ENCODE measurements at regions not wholly inside any gene's neighbourhood (a gene's known extent, or its start where the extent isn't known, plus 50 kb on each side); places are given as distances from the start of the nearest gene placed in this dataset.

GRCh38 chr4:16315456-16315855 is 89.2 kb upstream of the TAPT1 start:
- Histone ChIP-seq H3K36me3 (ENCODE audit: control insufficient read depth, insufficient read depth, low read length) (no peaks in the 10 kb centered on the region), H3K27ac (ENCODE audit: low read length) (no peak overlapping the region), H3K4me3 (ENCODE audit: low read length) (no peak overlapping the region), H3K4me1 (ENCODE audit: control insufficient read depth, insufficient read depth, low read length) (no peaks in the 10 kb centered on the region), H3K9me3 (ENCODE audit: control insufficient read depth, insufficient read depth, low read length) (no peaks in the 10 kb centered on the region), H3K27me3 (ENCODE audit: control insufficient read depth, insufficient read depth, low read length) (no peaks in the 10 kb centered on the region)
- ATAC-seq = no peak
- TF ChIP-seq CTCF (IDR thresholded peaks at IDR 0.05) = no peak
- no peaks in the 10 kb centered on the region for H3K36me3 Mint-ChIP-seq
- no peaks in the 10 kb centered on the region for H3K4me1 Mint-ChIP-seq
- peaks cover 3 to 7% of the 10 kb centered on the region in 2 donors for H3K27me3 Mint-ChIP-seq (ENCODE audit: low read depth in 2 of 2)
- no peak for DNase-seq
- no peak overlapping the region for H3K27ac Mint-ChIP-seq
- 94% methylated on average over 8 of the region's 8 CpGs for WGBS (ENCODE audit: insufficient coverage)
- intact Hi-C loops (cut with micrococcal nuclease) = no loop called here
- H3K4me3 Mint-ChIP-seq = no peak overlapping the region
- H3K9me3 Mint-ChIP-seq = no peaks in the 10 kb centered on the region

- Mint-ChIP-seq H3K36me3 (no peaks in the 10 kb centered on the region), H3K27me3 (ENCODE audit: low read depth in 2 of 2) (peaks cover 9 to 13% of the 10 kb centered on the region in 2 donors), H3K27ac (no peak overlapping the region), H3K4me3 (no peak overlapping the region), H3K4me1 (no peaks in the 10 kb centered on the region), H3K9me3 (no peaks in the 10 kb centered on the region)
- Histone ChIP-seq H3K36me3 (ENCODE audit: control insufficient read depth, insufficient read depth, low read length) (no peaks in the 10 kb centered on the region), H3K9me3 (ENCODE audit: control insufficient read depth, insufficient read depth, low read length) (no peaks in the 10 kb centered on the region), H3K27me3 (ENCODE audit: control insufficient read depth, insufficient read depth, low read length) (no peaks in the 10 kb centered on the region), H3K4me1 (ENCODE audit: control insufficient read depth, insufficient read depth, low read length) (no peaks in the 10 kb centered on the region), H3K4me3 (ENCODE audit: low read length) (no peak overlapping the region), H3K27ac (ENCODE audit: low read length) (no peak overlapping the region)
- ATAC-seq = no peak
- TF ChIP-seq CTCF (IDR thresholded peaks at IDR 0.05) = no peak
- 87% methylated on average over 2 of the region's 3 CpGs for WGBS (ENCODE audit: insufficient coverage)
- DNase-seq = no peak
- intact Hi-C loops (cut with micrococcal nuclease) = no loop called here
Observed at GRCh38 chr4:16310606-16311005, 84.3 kb upstream of the TAPT1 start.

- no peaks in the 10 kb centered on the region for H3K4me1 Mint-ChIP-seq
- H3K36me3 Mint-ChIP-seq = no peaks in the 10 kb centered on the region
- Histone ChIP-seq H3K27me3 (ENCODE audit: control insufficient read depth, insufficient read depth, low read length) (peaks cover 2% of the 10 kb centered on the region), H3K4me3 (ENCODE audit: low read length) (no peak overlapping the region), H3K36me3 (ENCODE audit: control insufficient read depth, insufficient read depth, low read length) (no peaks in the 10 kb centered on the region), H3K9me3 (ENCODE audit: control insufficient read depth, insufficient read depth, low read length) (no peaks in the 10 kb centered on the region), H3K4me1 (ENCODE audit: control insufficient read depth, insufficient read depth, low read length) (no peaks in the 10 kb centered on the region), H3K27ac (ENCODE audit: low read length) (no peak overlapping the region)
- intact Hi-C loops (cut with micrococcal nuclease) = no loop called here
- no peak for ATAC-seq
- no peak overlapping the region for H3K4me3 Mint-ChIP-seq
- DNase-seq = no peak
- TF ChIP-seq CTCF (IDR thresholded peaks at IDR 0.05) = no peak
- 91% methylated on average over 3 of the region's 3 CpGs for WGBS (ENCODE audit: insufficient coverage)
- no peak overlapping the region for H3K27ac Mint-ChIP-seq
- peaks cover 3 to 6% of the 10 kb centered on the region in 2 donors for H3K27me3 Mint-ChIP-seq (ENCODE audit: low read depth in 2 of 2)
- H3K9me3 Mint-ChIP-seq = no peaks in the 10 kb centered on the region
Observed at GRCh38 chr4:16302648-16303047, 76.4 kb upstream of the TAPT1 start.

- Histone ChIP-seq H3K27ac (ENCODE audit: low read length) (no peak overlapping the region), H3K4me3 (ENCODE audit: low read length) (no peak overlapping the region), H3K36me3 (ENCODE audit: control insufficient read depth, insufficient read depth, low read length) (no peaks in the 10 kb centered on the region), H3K27me3 (ENCODE audit: control insufficient read depth, insufficient read depth, low read length) (peaks cover 2% of the 10 kb centered on the region), H3K4me1 (ENCODE audit: control insufficient read depth, insufficient read depth, low read length) (no peaks in the 10 kb centered on the region), H3K9me3 (ENCODE audit: control insufficient read depth, insufficient read depth, low read length) (no peaks in the 10 kb centered on the region)
- no peak overlapping the region for H3K27ac Mint-ChIP-seq
- H3K4me1 Mint-ChIP-seq = no peaks in the 10 kb centered on the region
- TF ChIP-seq CTCF (IDR thresholded peaks at IDR 0.05) = no peak
- 86% methylated on average over 1 of the region's 1 CpG for WGBS (ENCODE audit: insufficient coverage)
- no peaks in the 10 kb centered on the region for H3K9me3 Mint-ChIP-seq
- H3K4me3 Mint-ChIP-seq = no peak overlapping the region
- H3K36me3 Mint-ChIP-seq = no peaks in the 10 kb centered on the region
- intact Hi-C loops (cut with micrococcal nuclease) = no loop called here
- no peak for DNase-seq
- no peak for ATAC-seq
- peaks cover 3 to 17% of the 10 kb centered on the region in 2 donors for H3K27me3 Mint-ChIP-seq (ENCODE audit: low read depth in 2 of 2)
Observed at GRCh38 chr4:16297003-16297402, 70.7 kb upstream of the TAPT1 start.
